Skin of body (tissue), 1 donor: ENCODE measurements at regions not wholly inside any gene's neighbourhood (a gene's known extent, or its start where the extent isn't known, plus 50 kb on each side); places are given as distances from the start of the nearest gene placed in this dataset.
"Not testable (repeated sequence)": the region's sequence is repeated elsewhere in the genome, so short reads cannot be mapped to it uniquely, and the experiment has no call there.

Experiments
- DNase-seq: peaks from one replicate; lab custom pipeline; 2025; lab: John Stamatoyannopoulos, UW

DNA sequence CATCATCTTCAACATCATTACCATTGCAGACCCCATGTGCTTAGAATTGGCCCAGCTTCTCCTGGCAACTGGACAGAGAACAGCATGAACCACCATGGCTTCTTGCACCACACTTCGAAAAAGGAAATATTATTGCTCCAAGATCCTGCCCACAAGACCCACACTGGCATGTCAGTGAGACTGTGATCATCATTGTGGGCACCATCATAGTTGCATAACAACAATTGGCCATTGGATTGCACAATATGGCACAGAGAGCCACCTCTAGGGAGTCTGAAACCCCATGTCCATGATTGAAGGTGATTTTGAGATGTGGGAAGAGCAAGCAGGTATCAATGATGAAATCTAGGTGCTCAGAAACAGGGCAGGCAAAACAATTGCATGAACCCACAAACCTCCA lies 918.9 kb downstream of the GRID1 start:
- no peak for DNase-seq

GRCh38 chr10:85448716-85449115 lies 917.9 kb downstream of the GRID1 start:
- DNase-seq = no peak

- DNase-seq = no peak
These were observed 912.2 kb downstream of the GRID1 start for GRCh38 chr10:85454386-85454785.

DNA sequence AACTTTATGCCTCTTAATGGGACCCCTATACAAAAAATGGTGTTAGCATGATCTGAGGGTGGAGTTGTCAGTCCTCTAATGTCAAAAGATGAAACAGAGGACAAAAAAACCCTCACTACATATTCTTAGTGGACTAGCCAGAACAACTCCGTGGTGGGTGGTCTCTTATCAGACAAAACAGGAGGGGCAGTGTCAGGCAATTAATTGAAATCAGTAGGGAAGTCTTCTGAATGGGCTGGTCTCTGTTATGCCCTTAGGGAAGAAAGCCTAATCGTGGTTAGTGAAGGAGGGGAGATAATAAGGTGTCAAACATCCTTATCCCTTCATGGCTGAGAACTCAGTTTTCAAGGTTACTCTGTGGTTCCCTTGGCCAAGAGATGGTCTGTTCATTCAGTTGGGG lies 909.4 kb downstream of the GRID1 start:
- no peak for DNase-seq

DNA sequence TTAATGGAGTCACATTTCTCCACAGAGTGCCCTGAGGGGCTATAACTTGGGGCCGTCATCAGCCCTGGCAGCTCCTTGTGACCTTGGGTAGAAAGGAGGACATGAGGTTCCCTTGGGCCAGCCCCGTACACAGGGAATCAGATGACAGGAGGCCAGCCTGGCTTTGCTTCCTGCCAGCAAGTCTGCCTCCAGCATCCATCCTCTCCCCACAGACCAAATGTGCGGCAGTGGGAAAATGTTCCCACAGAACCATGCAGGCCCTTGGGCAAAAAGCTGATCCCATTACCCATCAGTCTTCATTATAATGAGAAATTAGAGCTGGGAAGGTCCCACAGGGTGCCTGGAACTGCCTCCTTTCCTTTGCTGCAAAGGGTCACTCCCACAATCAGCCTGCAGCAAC lies 908.3 kb downstream of the GRID1 start:
- DNase-seq = no peak

- DNase-seq = no peak
These were observed 906.7 kb downstream of the GRID1 start for GRCh38 chr10:85459906-85460305.

DNA sequence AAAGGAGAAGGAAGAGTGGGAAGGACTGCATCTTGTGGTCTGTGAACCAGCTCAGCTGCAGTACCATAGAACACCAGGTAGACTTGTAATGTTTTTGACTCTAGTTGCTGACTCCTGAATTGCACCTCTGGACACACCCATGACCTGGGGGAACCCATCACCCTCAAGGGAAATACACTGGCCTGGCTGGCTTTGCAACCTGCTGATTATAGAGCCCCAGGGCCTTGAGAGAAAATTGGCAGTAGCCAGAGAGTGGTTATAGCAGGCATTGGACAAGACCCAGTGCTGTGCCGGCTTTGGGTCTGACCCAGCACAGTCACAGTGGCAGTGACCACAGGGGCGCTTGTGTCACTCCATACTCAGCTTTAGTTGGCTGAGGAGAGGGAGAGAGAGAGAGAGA lies 902.3 kb downstream of the GRID1 start:
- DNase-seq = no peak

DNA sequence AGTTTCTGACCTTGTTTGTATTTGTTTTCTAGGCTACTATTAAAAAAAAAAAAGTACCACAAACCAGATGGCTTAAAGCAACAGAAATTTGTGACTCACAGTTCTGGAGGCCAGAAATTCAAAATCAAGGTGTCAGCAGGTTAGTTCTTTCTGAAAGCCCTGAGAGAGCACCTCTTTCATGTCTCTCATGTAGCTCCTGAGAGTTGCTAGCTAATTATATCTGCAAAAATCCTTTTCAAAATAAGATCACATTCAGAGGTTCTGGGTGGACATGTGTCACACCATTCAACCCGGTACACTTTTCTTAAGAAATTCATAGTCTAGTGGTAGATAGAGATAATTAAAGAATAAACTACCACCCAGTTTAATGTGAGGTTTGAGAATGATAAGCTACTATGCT lies 888.6 kb downstream of the GRID1 start:
- no peak for DNase-seq

- no peak for DNase-seq
These were observed 876.2 kb downstream of the GRID1 start for GRCh38 chr10:85490431-85490830.

DNA sequence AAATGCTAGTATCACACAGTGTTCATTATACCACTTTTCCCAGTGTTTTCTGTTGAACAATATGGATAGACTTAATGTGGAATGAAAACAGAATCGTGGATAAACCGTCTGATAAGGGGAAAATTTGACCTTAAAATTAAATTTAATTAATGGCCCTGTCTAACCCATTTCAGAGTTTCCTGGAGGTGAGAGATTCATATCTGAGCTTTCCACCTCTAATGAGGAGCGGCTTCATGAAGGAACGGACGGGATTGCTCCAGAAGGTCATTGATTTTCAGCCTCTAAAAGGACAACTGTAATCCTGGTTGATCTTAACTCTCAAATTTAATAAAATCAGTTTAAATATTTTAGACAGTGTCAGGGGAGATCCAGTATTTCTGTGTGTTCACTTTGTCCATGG lies 874.9 kb downstream of the GRID1 start:
- DNase-seq = no peak

DNA sequence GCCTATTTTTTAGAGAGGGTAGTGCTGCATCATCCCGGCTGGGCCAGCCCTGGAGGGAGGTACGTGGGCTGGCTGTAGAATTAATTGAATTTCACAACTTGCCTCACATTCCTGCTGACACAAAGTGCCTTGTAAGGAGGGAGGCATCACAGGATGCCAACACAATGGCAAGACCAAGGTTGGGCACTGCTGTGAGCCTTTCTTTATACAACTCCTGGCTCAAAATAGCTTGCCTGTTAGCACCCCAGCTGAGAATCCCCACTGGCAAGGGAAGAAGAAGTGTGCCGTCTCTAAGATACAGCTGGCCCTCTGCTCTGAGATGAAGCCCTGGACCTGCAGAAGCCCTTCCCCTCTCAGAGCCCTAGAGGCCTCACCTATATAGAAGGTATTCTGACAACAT lies 873.9 kb downstream of the GRID1 start:
- no peak for DNase-seq

DNA sequence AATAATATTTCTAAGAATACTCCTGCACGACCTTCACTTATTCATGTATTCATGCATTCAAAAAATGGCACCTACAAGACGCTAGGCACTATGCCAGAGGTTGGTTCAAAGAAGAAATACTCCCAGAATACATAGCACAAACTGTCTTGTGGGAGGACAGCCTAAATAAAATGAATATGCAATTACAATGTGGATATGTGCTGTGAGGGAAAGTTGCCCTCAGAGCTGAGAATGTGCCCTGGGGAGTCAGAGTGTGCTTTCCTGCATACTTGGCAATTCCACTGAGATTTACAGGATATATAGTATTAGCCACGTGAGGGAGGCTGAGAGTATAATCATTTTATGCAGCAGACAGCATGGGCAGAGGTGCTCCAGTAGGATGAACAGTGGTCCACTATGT lies 872.9 kb downstream of the GRID1 start:
- DNase-seq = no peak

- DNase-seq = not testable (repeated sequence)
These were observed 862.0 kb downstream of the GRID1 start for GRCh38 chr10:85504641-85505040.

DNA sequence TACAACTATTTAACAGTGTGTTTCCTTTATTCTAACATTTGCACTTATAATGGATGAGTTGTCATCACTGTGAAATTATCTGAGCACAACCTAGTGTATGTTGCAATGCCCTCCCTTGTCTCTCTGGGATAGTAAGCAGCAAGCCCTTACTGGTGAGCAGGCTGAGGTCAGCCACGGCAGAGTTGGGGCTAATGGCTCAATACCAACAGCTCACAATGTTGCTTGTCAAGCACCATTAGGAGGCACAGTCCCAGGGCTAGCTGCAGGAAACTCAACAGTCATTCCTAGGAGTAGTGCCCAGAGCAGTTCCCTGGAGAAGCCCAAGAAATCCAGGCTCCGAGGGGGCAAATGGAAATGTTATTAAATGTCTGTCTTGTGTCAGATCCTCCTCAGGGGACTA lies 858.4 kb downstream of the GRID1 start:
- DNase-seq = no peak

DNA sequence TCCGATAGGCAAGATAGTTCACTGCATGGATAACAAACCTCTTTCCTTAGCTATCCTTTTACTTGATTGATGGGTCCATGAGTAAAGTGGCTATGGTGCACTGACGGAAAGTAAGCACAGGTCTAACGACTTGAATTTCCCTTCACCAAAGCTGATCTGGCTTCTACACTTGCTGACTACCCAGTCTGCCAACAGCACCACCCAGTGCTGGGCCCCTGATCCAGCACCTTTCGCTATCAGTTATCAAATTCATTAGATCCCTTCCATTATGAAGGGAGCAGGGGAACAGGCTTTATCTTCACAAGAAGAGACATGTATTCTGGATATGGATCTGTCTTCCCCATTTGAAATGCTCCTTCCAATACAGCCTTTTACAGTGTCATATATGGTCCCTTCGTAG lies 855.9 kb downstream of the GRID1 start:
- DNase-seq = no peak

DNA sequence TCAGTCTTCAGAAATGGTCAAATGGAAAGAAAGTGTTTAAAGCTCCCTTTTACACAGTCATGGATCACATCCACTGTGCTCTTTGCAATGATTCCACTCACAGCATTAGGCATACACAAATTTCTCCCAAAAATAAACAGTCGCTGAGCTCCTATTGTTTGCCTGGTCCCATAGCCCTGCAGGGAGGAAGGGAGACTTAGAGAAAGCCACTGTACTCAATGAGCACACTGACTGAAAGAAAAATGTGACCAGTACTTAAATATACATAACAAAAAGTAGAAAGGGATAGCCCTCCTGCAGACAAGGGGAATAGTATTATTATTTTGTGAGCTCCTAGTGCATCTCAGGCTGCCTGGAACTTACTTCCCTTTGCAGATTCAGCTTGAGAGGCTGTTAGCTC lies 853.2 kb downstream of the GRID1 start:
- DNase-seq = no peak

- no peak for DNase-seq
These were observed 851.3 kb downstream of the GRID1 start for GRCh38 chr10:85515316-85515715.

DNA sequence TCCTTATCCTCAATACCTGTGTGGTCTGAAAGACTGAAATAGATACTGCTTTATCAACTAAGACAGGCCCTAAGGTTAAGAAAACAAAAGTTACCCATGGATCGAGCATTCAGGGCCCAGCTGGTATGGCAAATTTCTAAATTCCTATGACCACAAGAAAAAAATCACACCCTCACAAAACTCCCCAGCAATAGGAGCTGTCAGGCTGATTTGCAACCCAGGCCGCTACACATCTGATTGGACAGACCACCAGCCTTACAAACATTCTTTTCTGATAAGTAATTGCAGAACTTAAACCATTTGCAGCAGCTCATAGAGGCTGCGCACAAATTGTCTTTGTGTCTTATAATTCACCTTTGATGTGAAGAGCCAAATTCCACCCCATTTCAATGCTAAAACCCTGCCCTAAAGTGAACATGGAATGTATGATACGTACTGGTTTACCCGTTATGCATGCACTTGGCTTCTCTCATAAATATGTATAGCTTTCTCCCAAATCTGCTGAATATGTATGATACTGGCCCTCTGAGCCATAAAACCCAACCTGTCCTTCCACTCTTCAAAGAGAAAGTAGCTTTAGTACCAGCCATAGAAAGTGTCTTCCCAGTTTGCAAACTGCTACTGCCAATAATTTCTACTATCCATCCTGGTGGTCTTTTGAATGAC lies 842.5 kb downstream of the GRID1 start:
- DNase-seq = no peak

DNA sequence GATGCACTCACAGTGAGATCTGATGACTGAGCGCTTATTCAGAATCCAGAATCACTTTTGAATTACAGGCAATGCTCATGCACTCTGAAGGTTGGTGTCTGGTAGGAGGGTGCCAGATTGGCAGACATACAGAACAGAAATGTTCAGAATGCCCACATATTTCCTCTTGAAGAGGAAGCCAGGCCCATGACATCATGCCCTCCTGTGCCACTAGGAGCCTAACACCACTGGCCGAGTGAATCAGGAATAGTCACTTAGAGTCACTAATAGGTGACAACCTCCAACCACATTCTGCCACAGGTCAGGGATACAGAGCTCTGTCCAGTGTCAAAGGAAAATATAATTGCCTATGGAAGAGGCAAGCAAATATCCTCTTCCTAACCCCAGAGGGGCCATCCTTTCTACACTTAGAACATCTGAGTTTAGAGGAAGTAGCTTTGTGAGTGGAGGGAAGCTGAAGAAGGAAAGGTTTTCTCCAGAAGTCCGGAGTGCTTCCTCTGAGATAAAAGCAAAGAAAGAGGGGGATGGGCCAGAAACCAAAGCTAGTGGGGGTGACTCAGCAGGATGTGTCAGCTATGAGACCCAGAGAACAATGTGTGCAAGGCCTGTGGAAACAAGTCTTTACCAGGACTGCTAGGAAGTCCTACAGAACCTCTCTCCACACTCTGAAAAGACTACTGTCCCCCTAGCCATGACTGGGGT lies 838.8 kb downstream of the GRID1 start:
- DNase-seq = no peak

DNA sequence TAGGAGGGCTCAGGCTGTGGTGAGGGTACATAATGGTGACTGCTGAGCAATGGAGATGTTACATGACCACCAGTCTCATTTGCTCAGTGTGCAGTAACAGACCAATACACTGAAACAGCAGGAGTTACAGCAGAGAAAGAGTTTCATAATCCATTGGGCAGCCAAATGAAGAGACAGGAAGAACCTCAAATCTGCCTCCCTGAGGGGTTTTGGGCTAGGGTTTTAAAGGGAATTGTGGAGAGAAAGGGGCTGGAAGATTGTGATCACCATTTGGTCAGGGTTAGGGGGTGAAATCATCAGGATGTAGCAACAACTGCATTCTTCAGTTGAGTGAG lies 838.3 kb downstream of the GRID1 start:
- no peak for DNase-seq

GRCh38 chr10:85531706-85532105 lies 834.9 kb downstream of the GRID1 start:
- DNase-seq = no peak

- DNase-seq = no peak
These were observed 833.8 kb downstream of the GRID1 start for GRCh38 chr10:85532773-85533172.

DNA sequence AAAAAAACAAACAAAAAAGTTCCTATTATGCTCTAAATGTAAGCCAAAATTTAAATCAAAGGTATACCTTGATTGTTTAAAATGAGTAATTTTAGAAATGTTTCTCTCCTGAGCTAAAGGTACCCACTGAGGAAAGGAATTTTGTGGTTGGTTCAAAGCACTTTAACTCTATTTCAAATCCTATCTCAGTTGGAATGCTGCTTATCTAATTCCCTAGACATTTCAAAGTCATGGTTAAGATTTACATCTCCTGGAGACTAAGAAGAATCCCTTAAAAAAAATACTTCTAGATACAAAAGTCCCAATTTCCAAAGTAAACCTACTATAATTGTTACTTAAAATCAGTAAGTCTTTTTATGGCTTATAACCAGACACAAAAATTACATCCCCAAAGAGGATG lies 830.7 kb downstream of the GRID1 start:
- DNase-seq = no peak

DNA sequence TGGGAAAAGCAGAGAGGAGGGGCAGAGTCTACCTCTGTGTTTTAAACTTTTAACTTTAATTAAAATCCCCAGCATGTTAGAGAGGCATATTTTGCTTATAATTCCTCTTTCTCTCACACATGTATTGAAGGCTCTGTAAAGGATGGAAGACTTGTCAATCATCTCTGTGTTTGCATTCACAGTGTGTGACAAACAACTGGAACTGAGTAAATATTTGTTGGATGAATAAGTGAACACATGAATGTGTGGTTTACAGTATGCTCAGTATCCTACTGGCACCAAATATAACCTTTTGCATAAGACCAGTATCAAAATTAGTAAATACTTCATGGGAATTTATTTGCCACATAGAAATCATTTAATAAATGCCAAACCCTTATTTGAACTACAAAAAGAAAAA lies 829.0 kb downstream of the GRID1 start:
- no peak for DNase-seq
